K562 (cell line): ENCODE measurements at regions not wholly inside any gene's neighbourhood (a gene's known extent, or its start where the extent isn't known, plus 50 kb on each side); places are given as distances from the start of the nearest gene placed in this dataset.

Experiments used
- BCLAF1 ChIP-seq, 2 experiments: fragments of 450-650 bp in 1 of 2; IDR thresholded peaks; 2 replicates each; pipeline ENCODE4 v1.6.1; 2011 to 2017; ENCODE audit warnings: low read depth in 2 of 2, antibody characterized with exemption in 1 of 2, borderline replicate concordance in 1 of 2, low read length in 1 of 2, mild to moderate bottlenecking in 1 of 2, mixed read lengths in 1 of 2; ENCODE audit not compliant: control insufficient read depth in 1 of 2
- KLF1 ChIP-seq: fragments of 450-650 bp; IDR thresholded peaks from 2 replicates; pipeline ENCODE4 v1.6.1; 2016; ENCODE audit warnings: missing genetic modification characterization, missing compliant biosample characterization
- PHF20 ChIP-seq: fragments of 450-650 bp; IDR thresholded peaks from 2 replicates; pipeline ENCODE4 v1.6.1; 2018; ENCODE audit not compliant: partially characterized antibody
- SNRNP70 ChIP-seq: fragments of 200-400 bp; formaldehyde crosslinking; optimal IDR thresholded peaks from 2 replicates; pipeline ENCODE3; 2017; ENCODE audit warnings: low read depth, low read length
- TF ChIP-seq, protein P1 (sequence below), 2 experiments: fragments of 450-650 bp in 1 of 2; sonication (generic) in 1 of 2; formaldehyde crosslinking in 1 of 2; IDR thresholded peaks; 2 replicates each; pipeline versions ENCODE4 v1.7.1 to v1.9.0; 2016 to 2022; ENCODE audit warnings: inconsistent platforms in 1 of 2, mild to moderate bottlenecking in 1 of 2, missing genetic modification reagents in 1 of 2
- TF ChIP-seq, protein P2 (sequence below): sonication (generic); formaldehyde crosslinking; IDR thresholded peaks from 2 replicates; pipeline ENCODE4 v1.8.1; 2022; ENCODE audit warnings: missing genetic modification reagents
- TF ChIP-seq, protein P3 (sequence below): fragments of 250-450 bp; sonication (Bioruptor Pico); IDR thresholded peaks from 2 replicates; pipeline ENCODE4 v1.8.0; 2021; ENCODE audit warnings: borderline replicate concordance, mild to moderate bottlenecking, moderate library complexity; ENCODE audit not compliant: poor library complexity, severe bottlenecking

DNA sequence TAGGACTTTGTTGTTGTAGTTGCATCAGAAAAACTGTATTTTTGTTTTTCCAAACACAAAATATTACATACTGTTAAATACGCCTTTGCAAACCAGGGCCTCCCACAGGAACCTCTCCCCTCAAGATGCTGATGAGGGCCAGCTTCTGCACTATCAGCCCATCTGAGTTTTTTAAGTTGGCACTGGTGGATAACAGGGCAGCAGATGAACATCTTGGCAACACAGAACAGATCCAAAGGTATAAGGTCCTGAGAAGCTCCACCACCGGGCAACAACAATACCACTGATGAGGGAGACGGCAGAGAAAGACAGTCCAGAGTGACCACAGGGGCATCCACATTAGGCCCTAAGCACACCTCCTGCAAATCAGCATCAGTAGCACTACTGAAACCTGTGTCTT lies 177.7 kb downstream of the DLL1 start (continued):
- TF ChIP-seq, protein P1, sequence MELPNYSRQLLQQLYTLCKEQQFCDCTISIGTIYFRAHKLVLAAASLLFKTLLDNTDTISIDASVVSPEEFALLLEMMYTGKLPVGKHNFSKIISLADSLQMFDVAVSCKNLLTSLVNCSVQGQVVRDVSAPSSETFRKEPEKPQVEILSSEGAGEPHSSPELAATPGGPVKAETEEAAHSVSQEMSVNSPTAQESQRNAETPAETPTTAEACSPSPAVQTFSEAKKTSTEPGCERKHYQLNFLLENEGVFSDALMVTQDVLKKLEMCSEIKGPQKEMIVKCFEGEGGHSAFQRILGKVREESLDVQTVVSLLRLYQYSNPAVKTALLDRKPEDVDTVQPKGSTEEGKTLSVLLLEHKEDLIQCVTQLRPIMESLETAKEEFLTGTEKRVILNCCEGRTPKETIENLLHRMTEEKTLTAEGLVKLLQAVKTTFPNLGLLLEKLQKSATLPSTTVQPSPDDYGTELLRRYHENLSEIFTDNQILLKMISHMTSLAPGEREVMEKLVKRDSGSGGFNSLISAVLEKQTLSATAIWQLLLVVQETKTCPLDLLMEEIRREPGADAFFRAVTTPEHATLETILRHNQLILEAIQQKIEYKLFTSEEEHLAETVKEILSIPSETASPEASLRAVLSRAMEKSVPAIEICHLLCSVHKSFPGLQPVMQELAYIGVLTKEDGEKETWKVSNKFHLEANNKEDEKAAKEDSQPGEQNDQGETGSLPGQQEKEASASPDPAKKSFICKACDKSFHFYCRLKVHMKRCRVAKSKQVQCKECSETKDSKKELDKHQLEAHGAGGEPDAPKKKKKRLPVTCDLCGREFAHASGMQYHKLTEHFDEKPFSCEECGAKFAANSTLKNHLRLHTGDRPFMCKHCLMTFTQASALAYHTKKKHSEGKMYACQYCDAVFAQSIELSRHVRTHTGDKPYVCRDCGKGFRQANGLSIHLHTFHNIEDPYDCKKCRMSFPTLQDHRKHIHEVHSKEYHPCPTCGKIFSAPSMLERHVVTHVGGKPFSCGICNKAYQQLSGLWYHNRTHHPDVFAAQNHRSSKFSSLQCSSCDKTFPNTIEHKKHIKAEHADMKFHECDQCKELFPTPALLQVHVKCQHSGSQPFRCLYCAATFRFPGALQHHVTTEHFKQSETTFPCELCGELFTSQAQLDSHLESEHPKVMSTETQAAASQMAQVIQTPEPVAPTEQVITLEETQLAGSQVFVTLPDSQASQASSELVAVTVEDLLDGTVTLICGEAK (IDR thresholded peaks at IDR 0.05): no peak
- TF ChIP-seq, protein P1 (CRISPR knock-in tag; IDR thresholded peaks at IDR 0.05): no peak
- TF ChIP-seq PHF20 (no peak), BCLAF1 (IDR thresholded peaks at IDR 0.05; ENCODE audit: borderline replicate concordance in 1 of 2, control insufficient read depth in 1 of 2, low read depth in 2 of 2, low read length in 1 of 2) (no peak), SNRNP70 (no peak), KLF1 (tag) (no peak)
- TF ChIP-seq, protein P2, sequence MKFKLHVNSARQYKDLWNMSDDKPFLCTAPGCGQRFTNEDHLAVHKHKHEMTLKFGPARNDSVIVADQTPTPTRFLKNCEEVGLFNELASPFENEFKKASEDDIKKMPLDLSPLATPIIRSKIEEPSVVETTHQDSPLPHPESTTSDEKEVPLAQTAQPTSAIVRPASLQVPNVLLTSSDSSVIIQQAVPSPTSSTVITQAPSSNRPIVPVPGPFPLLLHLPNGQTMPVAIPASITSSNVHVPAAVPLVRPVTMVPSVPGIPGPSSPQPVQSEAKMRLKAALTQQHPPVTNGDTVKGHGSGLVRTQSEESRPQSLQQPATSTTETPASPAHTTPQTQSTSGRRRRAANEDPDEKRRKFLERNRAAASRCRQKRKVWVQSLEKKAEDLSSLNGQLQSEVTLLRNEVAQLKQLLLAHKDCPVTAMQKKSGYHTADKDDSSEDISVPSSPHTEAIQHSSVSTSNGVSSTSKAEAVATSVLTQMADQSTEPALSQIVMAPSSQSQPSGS (CRISPR knock-in tag): no peak
- TF ChIP-seq, protein P3, sequence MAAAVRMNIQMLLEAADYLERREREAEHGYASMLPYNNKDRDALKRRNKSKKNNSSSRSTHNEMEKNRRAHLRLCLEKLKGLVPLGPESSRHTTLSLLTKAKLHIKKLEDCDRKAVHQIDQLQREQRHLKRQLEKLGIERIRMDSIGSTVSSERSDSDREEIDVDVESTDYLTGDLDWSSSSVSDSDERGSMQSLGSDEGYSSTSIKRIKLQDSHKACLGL (CRISPR knock-in tag): no peak
